HG02852 (cell line): ENCODE measurements at regions not wholly inside any gene's neighbourhood (a gene's known extent, or its start where the extent isn't known, plus 50 kb on each side); places are given as distances from the start of the nearest gene placed in this dataset.

Experiments
- ATAC-seq: cut with Tn5 transposase; IDR thresholded peaks from one replicate; pipeline ENCODE4 v1.9.1; 2021; ENCODE audit warnings: mild to moderate bottlenecking, moderate library complexity; ENCODE audit not compliant: unreplicated experiment

DNA sequence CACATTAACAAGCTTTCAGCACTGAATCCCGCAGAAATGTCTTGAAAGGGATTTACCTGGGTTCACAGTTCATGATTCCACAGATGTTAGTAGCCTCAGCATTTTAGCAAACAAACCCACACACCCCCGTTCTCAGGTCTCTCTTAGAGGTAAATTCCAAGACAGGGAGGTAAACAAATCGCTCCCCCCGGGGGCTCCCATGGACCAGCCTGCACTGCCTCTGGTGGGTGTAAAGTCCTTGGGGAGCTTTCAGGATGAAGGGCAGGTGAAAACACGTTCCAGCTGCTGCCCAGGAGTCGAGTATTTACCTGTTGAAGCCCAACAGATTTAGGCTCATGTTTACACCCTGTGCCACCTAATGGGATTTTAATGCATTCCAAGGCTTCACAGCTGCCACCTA lies 187.0 kb upstream of the FOXQ1 start:
- no peak for ATAC-seq

- no peak for ATAC-seq
These were observed 188.2 kb upstream of the FOXQ1 start for GRCh38 chr6:1123386-1124375.

GRCh38 chr6:1122083-1122482 lies 189.8 kb upstream of the FOXQ1 start:
- ATAC-seq, result no peak

GRCh38 chr6:1118287-1118647 lies 193.6 kb upstream of the FOXQ1 start:
- ATAC-seq, result no peak

- no peak for ATAC-seq
These were observed 194.2 kb upstream of the FOXQ1 start for GRCh38 chr6:1117530-1118286.

DNA sequence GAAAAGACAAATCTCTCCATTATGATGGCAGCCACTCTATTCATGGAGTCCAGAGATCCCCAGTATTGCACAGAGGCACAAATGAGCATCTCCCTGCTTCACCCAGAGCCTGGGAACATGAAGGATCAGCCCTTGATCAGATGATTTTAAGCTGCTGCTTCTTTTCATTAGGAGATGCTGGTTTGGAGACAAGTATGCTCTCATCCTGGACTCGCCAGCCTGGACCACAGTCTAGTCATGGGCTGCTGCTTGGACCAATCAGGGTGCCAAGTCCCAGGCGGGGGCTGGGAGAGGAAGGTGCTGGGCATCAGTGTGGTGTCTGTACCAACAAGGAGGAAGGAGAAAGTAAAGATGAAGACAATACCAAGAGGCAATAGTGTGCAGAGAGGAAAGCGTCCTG lies 195.7 kb upstream of the FOXQ1 start:
- no peak for ATAC-seq

DNA sequence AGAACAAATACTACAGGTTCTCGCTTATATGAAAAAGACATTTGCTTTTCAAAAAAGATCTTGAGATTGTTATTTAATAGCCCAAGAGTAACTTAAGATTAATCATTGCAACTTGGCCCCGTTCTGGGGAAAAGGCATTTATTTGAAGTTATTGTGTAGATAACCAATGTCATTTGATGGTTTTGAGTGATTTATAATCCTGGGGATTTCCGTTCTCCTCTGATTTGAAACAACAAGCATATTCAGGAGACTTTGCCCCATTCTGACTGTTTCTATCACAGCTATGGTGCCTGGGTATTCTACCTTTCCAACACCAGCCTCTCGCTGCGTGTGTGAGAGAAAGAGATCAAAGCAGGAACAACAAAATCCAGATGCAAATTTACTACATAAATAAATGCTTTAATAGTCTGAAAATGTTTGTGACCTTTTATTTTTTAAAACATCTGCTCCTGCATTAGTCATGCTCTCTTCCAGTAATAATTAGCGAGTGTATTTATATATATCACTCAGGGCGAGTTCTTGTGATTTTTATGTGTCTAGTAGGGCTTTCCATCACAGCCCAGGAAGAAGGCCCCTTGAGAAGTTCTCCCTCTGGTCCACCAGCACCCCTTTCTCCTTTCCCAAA lies 197.9 kb upstream of the FOXQ1 start:
- ATAC-seq, result no peak

DNA sequence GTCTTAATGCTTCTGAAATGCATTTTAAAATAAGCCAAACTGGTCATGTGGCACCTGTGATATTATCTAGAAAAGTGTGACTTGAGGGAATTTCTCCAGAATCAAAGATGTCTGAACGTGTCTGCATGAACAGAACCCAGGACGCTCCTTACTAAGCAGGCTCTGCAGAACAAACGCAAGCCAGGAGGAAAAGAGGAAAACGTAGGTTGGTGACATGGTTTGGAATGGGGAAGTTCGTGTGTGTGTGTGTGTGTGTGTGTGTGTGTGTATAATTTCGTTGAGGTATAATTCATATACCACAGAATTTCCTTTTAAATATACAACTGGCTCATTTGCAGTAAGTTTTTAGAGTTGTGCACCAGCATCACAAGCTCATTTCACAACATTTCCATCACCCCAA lies 200.5 kb upstream of the FOXQ1 start:
- ATAC-seq, result no peak

DNA sequence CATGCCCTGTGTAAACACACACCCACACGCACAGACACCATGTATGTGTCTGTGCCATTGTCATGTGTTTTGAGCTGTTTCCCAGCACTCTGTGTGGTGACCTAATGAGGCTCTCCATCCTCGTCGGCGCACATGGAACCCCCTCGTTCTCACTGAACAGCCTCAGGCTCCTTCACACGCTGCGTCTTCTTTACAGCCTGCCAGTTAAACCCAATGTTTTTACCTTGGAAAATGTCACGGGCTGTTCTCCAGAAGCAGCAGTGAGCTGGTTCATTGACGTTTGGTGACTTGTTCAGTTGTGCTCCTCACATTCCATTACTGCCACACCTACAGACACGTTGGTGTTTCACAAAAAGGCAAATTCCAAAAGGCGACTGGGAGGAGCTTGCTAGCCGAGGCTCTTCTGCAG lies 201.0 kb upstream of the FOXQ1 start:
- ATAC-seq, result no peak

DNA sequence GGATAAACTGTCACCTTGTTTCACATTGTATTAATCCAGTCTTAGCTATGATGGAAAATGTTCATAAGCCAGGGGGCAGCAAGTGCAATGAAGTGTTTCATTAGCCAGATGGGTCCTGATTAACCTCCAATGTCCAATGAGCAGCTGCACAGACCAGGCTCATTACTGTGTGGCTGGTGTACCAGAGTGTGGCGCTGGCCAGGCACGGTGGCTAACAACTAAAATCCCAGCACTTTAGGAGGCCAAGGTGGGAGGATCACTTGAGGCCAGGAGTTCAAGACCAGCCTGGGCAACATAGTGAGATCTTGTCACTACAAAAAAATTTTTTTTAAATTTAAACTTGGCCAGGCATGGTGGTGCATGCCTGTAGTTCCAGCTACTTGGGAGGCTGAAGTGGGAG lies 201.7 kb upstream of the FOXQ1 start:
- no peak for ATAC-seq

GRCh38 chr6:1109134-1109533 lies 202.8 kb upstream of the FOXQ1 start:
- ATAC-seq, result no peak

GRCh38 chr6:1108198-1108597 lies 203.7 kb upstream of the FOXQ1 start:
- ATAC-seq, result no peak

- no peak for ATAC-seq
These were observed 204.3 kb upstream of the FOXQ1 start for GRCh38 chr6:1107578-1107977.

GRCh38 chr6:1105833-1106400 lies 206.0 kb upstream of the FOXQ1 start:
- no peak for ATAC-seq

DNA sequence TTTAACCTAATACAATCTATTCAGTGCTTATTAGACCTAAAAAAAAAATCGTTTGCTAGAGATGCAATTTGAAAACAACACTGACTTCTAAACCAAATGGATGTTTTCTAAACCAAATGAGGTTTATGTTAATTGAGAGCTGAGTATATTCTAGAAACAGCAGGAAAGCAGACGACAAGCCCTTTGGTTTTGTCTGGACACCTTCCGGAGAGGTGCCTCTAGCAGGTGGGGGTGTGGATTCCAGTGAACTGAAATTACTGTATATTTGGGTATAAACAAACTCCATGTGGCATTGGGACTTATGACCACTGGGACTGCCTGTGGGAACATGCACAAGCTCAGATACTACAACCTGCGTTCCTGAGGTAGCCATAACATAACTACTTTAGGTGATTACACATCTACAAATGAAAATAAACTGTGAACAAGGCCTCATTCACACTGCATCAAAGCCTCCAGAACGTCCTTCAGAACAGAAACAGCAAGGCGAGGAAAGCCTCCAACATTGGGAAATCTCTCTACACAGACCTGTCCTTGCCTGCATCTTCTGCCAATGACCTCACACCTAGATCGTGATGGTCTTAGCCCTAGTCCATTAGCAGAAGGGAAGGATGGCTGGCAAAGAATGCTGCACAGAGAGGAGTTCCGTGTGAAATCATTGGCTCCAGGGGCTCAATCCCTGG lies 206.8 kb upstream of the FOXQ1 start:
- no peak for ATAC-seq

- ATAC-seq, result no peak
These were observed 207.8 kb upstream of the FOXQ1 start for GRCh38 chr6:1103945-1104623.

- no peak for ATAC-seq
These were observed 208.9 kb upstream of the FOXQ1 start for GRCh38 chr6:1103021-1103420.

GRCh38 chr6:1100269-1100668 lies 211.6 kb upstream of the FOXQ1 start:
- ATAC-seq, result no peak

DNA sequence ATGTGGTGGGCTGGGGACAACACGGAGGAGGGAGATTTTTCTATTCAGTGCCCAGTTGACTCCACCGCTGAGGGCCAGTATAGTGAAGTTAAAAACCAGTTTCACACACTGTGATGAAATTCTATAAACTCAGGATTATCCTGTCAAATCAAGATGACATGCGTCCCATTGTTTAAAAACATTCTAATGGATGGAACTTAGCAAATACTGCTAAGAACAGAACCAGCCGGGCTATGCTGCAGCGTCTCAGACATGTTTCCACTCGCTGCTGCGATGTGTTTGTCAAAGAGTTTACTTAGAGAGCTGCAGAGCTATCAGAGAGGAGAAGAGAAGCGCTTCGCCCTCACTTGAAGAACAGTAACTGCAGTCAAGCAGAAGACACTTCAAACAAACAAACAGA lies 212.6 kb upstream of the FOXQ1 start:
- ATAC-seq, result no peak
